GM18511 (cell line): ENCODE measurements at regions not wholly inside any gene's neighbourhood (a gene's known extent, or its start where the extent isn't known, plus 50 kb on each side); places are given as distances from the start of the nearest gene placed in this dataset.
"Not testable (repeated sequence)": the region's sequence is repeated elsewhere in the genome, so short reads cannot be mapped to it uniquely, and the experiment has no call there.

Experiments
- ATAC-seq: cut with Tn5 transposase; IDR thresholded peaks from one replicate; pipeline ENCODE4 v1.9.1; 2021; ENCODE audit warnings: mild to moderate bottlenecking, moderate library complexity; ENCODE audit not compliant: unreplicated experiment

GRCh38 chr2:189308056-189308790, 128.7 kb upstream of the COL5A2 start:
- ATAC-seq = no peak

DNA sequence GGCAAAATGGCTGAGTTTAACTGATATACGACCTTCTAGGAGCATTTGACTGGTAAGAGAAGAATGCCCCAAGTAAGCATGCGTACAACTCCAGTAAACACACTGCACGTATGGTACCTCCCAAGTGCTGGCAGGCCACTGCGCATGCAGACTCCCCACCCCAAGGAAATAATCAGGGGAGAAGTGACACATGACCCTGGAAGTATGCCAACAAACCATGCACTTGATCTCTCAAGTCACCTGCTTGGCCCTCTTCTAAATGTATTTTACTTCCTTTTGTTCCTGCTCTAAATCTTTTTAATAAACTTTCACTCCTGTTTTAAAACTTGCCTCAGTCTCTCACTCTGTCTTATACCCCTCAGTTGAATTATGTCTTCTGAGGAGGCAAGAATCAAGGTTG, 129.8 kb upstream of the COL5A2 start:
- ATAC-seq = no peak

- ATAC-seq = no peak
Observed at GRCh38 chr2:189312211-189312610, 129.1 kb upstream of the WDR75 start.

GRCh38 chr2:189312643-189313042, 128.6 kb upstream of the WDR75 start:
- ATAC-seq = no peak

DNA sequence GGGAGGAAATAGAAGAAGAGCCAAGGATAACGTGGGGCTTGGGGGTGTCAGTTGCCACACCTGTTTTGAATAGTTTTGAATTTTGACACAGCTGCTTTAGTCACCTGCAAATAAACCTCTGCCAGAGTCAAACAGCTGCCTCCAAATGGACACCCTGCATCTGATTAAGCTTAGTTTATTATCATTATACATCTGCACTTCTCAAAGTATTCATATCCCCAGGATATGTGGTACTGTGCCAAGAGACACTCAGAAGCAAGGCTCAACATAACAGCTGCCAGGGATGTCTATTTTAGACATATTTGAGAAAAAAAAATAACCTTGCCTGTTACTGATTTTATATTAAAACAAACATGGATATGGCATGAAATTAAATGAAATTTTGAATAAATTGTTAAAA, 122.5 kb upstream of the WDR75 start:
- no peak for ATAC-seq

- ATAC-seq = not testable (repeated sequence)
Observed at GRCh38 chr2:189319424-189319823, 121.8 kb upstream of the WDR75 start.

- no peak for ATAC-seq
Observed at GRCh38 chr2:189327879-189328847, 113.1 kb upstream of the WDR75 start.

DNA sequence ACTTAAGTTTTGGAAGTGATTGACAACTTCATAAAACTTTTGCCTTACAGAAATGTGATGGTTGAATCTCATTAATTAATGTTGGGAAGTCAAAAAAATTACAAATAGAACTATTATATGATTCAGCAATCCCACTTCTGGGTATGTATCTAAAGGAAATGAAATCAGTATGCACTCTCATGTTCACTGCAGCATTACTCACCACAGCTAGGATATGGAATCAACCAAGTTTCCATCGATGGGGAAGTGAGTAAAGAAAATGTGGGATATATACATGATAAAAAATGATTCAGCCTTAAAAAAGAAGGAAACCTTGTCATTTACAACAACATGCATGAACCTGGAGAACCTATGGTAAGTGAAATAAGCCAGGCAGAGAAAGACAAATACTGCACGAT, 112.4 kb upstream of the WDR75 start:
- ATAC-seq = no peak

DNA sequence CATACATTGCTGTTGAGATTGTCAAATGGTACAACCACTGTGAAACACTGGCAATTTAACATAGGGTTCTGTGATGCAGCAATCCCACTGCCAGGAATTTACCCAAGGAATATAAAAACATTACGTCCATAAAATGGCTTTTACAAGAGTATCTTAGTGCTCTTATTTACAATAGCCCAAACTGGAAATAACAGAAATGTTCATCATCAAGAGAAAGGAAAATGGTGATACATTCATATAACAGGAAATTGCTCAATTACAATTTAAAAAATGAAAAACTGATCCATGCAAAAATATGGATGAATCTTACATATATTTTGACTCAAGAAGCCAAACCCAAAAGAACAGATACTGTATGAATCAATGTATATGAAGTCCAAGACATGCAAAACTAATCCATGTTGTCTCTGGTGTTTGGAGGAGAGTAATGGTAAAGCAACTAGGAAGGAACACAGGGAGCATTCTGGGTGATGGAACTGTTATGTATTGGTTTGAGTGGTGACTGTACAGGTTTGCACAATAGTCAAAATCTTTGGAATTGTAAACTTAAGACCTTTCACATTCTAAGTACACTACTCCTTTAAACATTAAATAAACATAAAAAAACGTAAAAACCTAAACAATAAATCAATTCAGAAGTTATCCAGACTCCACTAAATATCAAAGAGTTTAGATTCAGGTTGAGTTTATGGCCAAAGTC, 104.8 kb upstream of the WDR75 start:
- ATAC-seq = no peak

GRCh38 chr2:189337656-189338055, 103.6 kb upstream of the WDR75 start:
- no peak for ATAC-seq

DNA sequence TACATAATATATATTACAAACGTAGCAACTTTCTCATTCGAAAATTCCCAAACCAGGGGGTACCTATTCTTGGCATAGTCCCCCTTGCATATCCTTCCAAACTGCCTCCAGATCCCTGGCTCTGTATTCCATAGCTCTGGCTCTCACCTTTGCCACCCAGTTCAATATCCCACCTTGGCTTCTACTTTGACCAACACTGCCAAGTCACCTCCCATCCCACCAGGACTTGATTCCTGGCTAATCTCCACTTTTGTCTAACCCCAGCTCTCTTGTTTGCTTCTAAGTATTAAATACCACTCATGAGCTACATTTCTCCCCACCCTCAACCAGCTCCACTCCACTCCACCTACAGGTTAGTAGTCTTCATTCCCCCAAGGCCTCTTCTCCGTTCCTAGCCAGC, 103.2 kb upstream of the WDR75 start:
- ATAC-seq = no peak

DNA sequence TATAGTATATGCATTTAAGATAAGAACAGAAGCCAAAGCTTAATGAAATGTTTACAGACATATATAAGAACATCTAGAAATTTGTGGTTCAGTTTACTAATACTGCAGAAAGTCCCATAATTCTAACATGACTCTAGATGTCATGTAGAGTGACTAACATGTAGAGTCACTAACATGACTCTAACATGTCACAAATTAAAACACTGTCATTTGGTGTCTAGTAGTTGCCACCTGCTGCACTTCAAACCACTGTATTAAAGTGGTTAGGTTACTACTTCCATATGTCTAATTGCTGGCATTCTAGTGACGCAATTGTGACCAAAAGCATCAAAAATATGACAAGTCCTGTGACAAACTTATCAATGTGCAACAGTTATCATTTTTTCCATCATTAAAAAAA, 100.2 kb upstream of the WDR75 start:
- no peak for ATAC-seq

GRCh38 chr2:189344043-189344442, 97.2 kb upstream of the WDR75 start:
- ATAC-seq = no peak

- ATAC-seq = peak; percentile 78
Observed at GRCh38 chr2:189347540-189347939, 93.7 kb upstream of the WDR75 start.

- no peak for ATAC-seq
Observed at GRCh38 chr2:189348369-189348768, 92.9 kb upstream of the WDR75 start.

- no peak for ATAC-seq
Observed at GRCh38 chr2:189350540-189351209, 90.6 kb upstream of the WDR75 start.

DNA sequence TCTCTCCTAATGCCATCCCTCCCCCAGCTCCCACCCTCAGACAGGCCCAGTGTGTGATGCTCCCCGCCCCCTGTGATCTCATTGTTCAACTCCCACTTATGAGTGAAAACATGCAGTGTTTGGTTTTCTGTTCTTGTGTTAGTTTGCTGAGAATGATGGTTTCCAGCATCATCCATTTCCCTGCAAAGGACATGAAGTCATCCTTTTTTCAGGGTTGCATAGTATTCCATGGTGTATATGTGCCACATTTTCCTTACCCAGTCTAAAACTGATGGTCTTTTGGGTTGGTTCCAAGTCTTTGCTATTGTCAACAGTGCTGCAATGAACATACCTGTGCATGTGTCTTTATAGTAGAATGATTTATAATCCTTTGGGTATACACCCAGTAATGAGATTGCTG, 89.3 kb upstream of the WDR75 start:
- not testable (repeated sequence) for ATAC-seq

DNA sequence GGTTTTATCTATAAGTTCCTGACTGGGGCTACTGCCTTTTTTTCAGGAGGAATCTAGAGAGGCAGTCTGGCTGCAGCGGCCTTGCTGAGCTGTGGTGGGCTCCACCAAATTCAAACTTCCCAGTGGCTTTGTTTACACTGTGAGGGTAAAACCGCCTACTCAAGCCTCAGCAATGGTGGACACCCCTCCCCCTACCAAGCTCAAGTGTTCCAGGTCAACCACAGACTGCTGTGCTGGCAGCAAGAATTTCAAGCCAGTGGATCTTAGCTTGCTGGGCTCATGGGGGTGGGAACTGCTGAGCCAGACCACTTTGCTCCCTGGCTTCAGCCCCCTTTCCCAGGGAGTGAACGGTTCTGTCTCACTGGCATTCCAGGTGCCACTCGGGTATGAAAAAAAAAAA, 83.9 kb upstream of the WDR75 start:
- not testable (repeated sequence) for ATAC-seq

DNA sequence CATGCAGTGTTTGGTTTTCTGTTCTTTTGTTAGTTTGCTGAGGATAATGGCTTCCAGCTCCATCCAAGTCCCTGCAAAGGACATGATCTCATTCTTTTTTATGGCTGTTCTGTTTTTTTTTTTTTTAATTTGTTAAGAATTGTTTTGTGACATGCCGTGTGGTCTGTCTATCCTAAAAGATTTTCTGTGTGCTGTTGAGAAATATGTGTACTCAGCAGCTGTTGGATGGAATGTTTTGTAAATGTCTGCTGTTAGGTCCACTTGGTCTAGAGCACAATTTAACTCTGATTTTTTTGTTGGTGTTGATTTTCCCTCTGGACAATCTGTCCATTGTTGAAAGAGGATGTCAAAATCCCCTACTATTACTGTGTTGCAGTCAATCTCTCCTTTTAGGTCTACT, 80.4 kb upstream of the WDR75 start:
- no peak for ATAC-seq

- no peak for ATAC-seq
Observed at GRCh38 chr2:189362283-189362682, 79.0 kb upstream of the WDR75 start.

- no peak for ATAC-seq
Observed at GRCh38 chr2:189363559-189363958, 77.7 kb upstream of the WDR75 start.
